Subcutaneous abdominal adipose tissue (tissue), 5 donors: ENCODE measurements at regions not wholly inside any gene's neighbourhood (a gene's known extent, or its start where the extent isn't known, plus 50 kb on each side); places are given as distances from the start of the nearest gene placed in this dataset.
"Not testable (repeated sequence)": the region's sequence is repeated elsewhere in the genome, so short reads cannot be mapped to it uniquely, and the experiment has no call there.

Source experiments
- H3K27ac ChIP-seq: one replicate; pipeline ENCODE4 v1.7.0; 2013; ENCODE audit warnings: low read depth, mild to moderate bottlenecking, inconsistent platforms, low read length, moderate library complexity
- H3K27me3 ChIP-seq, 5 donors: one replicate each; pipeline ENCODE4 v1.7.0; 2013; ENCODE audit warnings: low read length in 5 of 5, inconsistent platforms in 1 of 5; ENCODE audit not compliant: control insufficient read depth in 5 of 5, insufficient read depth in 4 of 5
- H3K36me3 ChIP-seq, 5 donors: one replicate each; pipeline ENCODE4 v1.7.0; 2013; ENCODE audit warnings: low read length in 5 of 5; ENCODE audit not compliant: control insufficient read depth in 5 of 5, insufficient read depth in 5 of 5
- H3K4me1 ChIP-seq, 5 donors: one replicate each; pipeline ENCODE4 v1.7.0; 2013; ENCODE audit warnings: low read length in 5 of 5, mild to moderate bottlenecking in 3 of 5, moderate library complexity in 1 of 5; ENCODE audit not compliant: control insufficient read depth in 5 of 5, insufficient read depth in 5 of 5
- H3K4me3 ChIP-seq, 5 donors: one replicate each; pipeline ENCODE4 v1.7.0; 2013; ENCODE audit warnings: low read length in 5 of 5, low read depth in 1 of 5
- H3K9ac ChIP-seq, 5 donors: one replicate each; pipeline ENCODE4 v1.7.0; 2013; ENCODE audit warnings: low read length in 5 of 5, mild to moderate bottlenecking in 4 of 5, moderate library complexity in 3 of 5
- H3K9me3 ChIP-seq, 5 donors: one replicate each; pipeline ENCODE4 v1.7.0; 2013; ENCODE audit warnings: low read length in 5 of 5; ENCODE audit not compliant: control insufficient read depth in 5 of 5
- donor health status: healthy.
- donor health status: healthy.
- donor health status: healthy.
- donor health status: healthy.
- donor health status: healthy.

GRCh38 chr5:102660111-102660510 is 95.0 kb upstream of the PAM start:
- no peak overlapping the region for H3K27ac ChIP-seq
- no peaks in the 10 kb centered on the region for H3K36me3 ChIP-seq
- no peaks in the 10 kb centered on the region for H3K27me3 ChIP-seq
- H3K4me1 ChIP-seq = peaks cover 0 to 2% (median 0%) of the 10 kb centered on the region in 5 donors
- H3K9me3 ChIP-seq = no peaks in the 10 kb centered on the region
- H3K4me3 ChIP-seq = no peak overlapping the region
- no peak overlapping the region for H3K9ac ChIP-seq

- Histone ChIP-seq H3K27me3 (no peaks in the 10 kb centered on the region), H3K4me3 (no peak overlapping the region), H3K27ac (no peak overlapping the region), H3K36me3 (no peaks in the 10 kb centered on the region), H3K9me3 (no peaks in the 10 kb centered on the region), H3K9ac (no peak overlapping the region), H3K4me1 (no peaks in the 10 kb centered on the region)
Measured at GRCh38 chr5:102663749-102664530, 91.2 kb upstream of the PAM start.

DNA sequence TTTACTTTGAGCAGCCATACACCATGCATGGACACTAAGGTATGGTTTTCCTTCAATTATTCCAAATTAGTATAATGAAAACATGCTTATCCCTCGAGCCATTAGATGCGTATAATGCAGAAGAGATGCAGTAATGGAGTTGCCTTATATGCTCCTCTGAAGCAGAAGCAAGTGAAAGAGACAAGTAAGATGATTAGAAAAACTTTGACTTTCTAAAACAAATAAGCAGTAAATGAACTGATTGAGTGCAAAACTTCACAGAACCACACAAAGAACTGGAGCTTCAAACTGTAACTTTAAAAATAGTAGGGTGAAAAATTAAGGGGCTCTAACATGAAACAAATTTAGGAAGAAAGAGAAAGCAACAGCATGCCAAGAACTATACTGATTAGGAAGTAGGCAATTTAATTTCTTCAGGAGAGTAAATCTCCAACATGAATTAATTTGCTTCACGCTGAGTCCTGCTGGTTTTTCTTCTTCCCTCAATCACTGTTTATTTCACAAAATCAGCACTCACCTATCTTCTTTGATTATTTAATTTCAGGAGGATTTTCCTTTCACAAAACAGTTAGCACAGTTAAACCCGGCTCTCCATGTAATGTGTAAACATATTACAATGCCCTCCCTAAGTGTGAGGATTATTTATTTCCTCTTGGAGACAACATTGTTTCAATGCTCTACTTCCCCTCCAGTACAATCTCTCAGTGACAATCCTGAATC is 90.3 kb upstream of the PAM start:
- no peaks in the 10 kb centered on the region for H3K9me3 ChIP-seq

GRCh38 chr5:102666164-102666946 is 88.8 kb upstream of the PAM start:
- no peak overlapping the region for H3K27ac ChIP-seq
- no peak overlapping the region for H3K9ac ChIP-seq
- H3K36me3 ChIP-seq = no peaks in the 10 kb centered on the region
- H3K9me3 ChIP-seq = no peaks in the 10 kb centered on the region
- H3K4me3 ChIP-seq = no peak overlapping the region
- H3K4me1 ChIP-seq = no peaks in the 10 kb centered on the region
- no peaks in the 10 kb centered on the region for H3K27me3 ChIP-seq

More for the DNA sequence above, 90.3 kb upstream of the PAM start:
- Histone ChIP-seq H3K9ac (no peak overlapping the region), H3K27ac (no peak overlapping the region), H3K4me3 (no peak overlapping the region), H3K36me3 (no peaks in the 10 kb centered on the region), H3K27me3 (no peaks in the 10 kb centered on the region), H3K4me1 (no peaks in the 10 kb centered on the region)

DNA sequence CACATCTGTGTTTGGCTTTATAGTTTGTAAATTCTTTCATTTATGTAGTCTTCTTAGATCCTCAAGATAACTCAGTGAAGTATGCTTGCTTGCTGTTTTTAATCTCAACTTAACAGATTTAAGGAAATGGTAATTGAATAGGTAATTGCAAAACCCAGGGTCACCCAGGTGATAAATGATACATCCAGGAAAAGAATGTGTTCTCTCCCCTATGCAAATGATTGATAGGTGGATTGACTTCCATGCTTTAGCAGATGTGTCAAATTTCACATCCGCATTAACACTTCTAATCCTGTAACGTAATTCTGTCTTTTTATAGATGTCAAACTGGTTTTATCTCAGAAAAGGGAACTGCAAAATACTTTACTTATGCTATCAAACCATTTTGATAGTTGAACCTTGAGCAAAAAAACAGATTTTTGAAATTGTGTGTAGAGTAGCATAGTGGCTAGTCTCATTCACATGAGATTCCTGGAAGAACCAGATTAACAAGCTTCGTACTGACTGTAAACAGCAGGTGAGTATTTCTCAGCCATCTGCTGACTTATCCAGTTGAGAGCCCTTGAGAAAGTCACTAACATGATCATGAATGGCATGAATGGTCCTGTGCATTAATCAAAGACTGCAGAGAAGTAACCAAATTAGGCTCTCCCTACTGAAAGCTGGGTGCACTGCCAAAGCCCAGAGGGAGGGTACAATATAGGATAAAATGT is 86.7 kb upstream of the PAM start:
- H3K27me3 ChIP-seq = no peaks in the 10 kb centered on the region
- no peaks in the 10 kb centered on the region for H3K9me3 ChIP-seq
- no peaks in the 10 kb centered on the region for H3K4me1 ChIP-seq
- H3K9ac ChIP-seq = no peak overlapping the region
- no peak overlapping the region for H3K27ac ChIP-seq
- H3K36me3 ChIP-seq = no peaks in the 10 kb centered on the region
- H3K4me3 ChIP-seq = no peak overlapping the region

DNA sequence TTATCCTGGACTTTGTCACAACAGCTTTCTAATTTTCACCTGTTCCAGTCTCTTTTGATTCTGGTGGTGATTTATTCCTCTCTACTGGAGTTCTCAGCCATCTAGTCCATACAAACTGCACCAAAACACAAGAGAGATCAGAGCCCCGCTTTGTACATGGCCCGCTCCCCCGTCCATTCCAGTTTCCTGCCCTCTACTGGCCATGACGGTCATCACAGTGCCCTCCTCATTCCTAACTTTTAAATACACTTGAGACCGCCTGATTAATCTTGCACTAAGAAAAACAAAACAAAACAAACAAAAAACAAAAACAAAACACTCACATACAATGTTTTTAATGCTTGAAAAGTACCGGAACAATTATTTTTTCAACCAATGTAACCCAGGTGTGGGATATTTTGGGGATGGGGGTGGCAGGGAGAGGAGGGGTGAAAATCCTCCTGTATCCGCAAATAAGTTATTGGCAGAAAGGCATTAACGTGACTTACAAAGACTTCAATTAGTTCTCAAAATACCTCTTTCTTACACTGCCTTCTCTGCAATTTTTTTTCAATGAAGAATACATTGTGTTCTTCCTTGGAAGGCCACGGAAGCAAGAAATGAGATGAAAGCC is 84.8 kb upstream of the PAM start:
- H3K4me1 ChIP-seq = no peaks in the 10 kb centered on the region
- no peaks in the 10 kb centered on the region for H3K9me3 ChIP-seq
- no peaks in the 10 kb centered on the region for H3K27me3 ChIP-seq
- H3K27ac ChIP-seq = no peak overlapping the region
- no peak overlapping the region for H3K4me3 ChIP-seq
- H3K36me3 ChIP-seq = no peaks in the 10 kb centered on the region
- no peak overlapping the region for H3K9ac ChIP-seq

DNA sequence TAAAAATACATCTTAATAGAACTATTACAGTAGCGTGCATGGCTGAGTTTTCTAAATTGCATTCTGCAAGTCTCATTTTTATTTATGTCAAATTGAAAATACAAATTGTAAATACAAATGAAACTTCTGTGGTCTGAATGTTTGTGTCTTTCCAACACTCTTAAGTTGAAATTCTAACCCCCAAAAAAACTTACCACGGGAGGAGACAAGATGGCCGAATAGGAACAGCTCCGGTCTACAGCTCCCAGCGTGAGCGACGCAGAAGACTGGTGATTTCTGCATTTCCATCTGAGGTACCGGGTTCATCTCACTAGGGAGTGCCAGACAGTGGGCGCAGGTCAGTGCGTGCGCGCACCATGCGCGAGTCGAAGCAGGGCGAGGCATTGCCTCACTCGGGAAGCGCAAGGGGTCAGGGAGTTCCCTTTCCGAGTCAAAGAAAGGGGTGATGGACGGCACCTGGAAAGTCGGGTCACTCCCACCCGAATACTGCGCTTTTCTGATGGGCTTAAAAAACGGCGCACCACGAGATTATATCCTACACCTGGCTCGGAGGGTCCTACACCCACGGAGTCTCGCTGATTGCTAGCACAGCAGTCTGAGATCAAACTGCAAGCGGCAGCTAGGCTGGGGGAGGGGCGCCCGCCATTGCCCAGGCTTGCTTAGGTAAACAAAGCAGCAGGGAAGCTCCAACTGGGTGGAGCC is 83.9 kb upstream of the PAM start:
- not testable (repeated sequence) for H3K4me1 ChIP-seq, H3K4me3 ChIP-seq, H3K36me3 ChIP-seq, H3K9ac ChIP-seq, H3K27ac ChIP-seq, H3K27me3 ChIP-seq, H3K9me3 ChIP-seq

DNA sequence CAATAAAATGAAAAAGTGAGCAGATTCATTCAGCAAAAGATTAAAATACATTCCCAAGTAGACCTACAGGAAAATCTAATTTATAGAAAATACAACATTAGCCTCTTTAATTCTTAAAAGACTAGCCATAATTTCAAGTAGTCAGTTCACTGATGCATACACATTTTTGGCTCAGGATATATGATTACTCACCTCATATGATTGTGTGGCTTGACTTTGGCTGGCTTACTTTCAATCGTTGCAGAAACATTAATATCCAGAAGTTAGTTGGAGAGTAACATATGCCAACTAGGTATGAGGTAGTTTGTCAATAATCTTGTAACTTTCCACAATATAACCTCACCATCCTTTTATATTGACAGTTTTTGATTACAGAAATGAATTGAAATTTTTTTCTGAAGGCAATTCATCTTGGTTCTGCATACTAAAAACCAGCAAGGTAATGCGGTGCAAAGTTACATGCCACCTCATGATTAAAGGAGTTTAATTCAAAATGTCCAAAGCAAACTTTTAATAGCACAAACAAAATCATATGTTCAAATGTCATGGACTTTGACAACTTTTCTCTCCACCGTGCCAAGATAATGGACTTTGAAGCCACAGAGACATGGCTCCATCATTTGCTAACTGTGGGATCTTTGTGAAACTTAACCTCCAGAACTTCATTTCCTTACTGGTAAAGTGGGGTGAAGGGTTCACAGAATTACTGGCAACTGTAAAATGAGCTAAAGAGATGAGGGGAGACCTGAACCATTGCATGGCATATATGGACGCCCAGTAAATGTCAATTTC is 76.6 kb upstream of the PAM start:
- no peak overlapping the region for H3K9ac ChIP-seq
- no peaks in the 10 kb centered on the region for H3K27me3 ChIP-seq
- no peaks in the 10 kb centered on the region for H3K9me3 ChIP-seq
- no peaks in the 10 kb centered on the region for H3K36me3 ChIP-seq
- no peak overlapping the region for H3K4me3 ChIP-seq
- H3K27ac ChIP-seq = no peak overlapping the region
- H3K4me1 ChIP-seq = no peaks in the 10 kb centered on the region
